Keratinocyte (primary cell): ENCODE measurements at regions not wholly inside any gene's neighbourhood (a gene's known extent, or its start where the extent isn't known, plus 50 kb on each side); places are given as distances from the start of the nearest gene placed in this dataset.

Experiments used
- DNase-seq: peaks from one replicate; pipeline ENCODE4 v3.0.0-alpha.2; 2011; ENCODE audit warnings: low read depth, missing footprints, low spot score
- FAIRE-seq: peaks from 2 replicates; lab custom pipeline; 2011; peaks lifted over from hg19 to GRCh38; lab: Jason Lieb, UNC
- H2AFZ ChIP-seq: 2 replicates; pipeline ENCODE4 v1.6.0; 2012; ENCODE audit warnings: low read length, control low read depth, inconsistent platforms; ENCODE audit not compliant: control insufficient read depth
- H3K27ac ChIP-seq: 2 replicates; pipeline ENCODE4 v1.5.1; 2011; ENCODE audit warnings: low read length; ENCODE audit not compliant: control insufficient read depth, insufficient read depth
- H3K27me3 ChIP-seq: 3 replicates; pipeline ENCODE4 v1.6.0; 2011; ENCODE audit warnings: low read length; ENCODE audit not compliant: control insufficient read depth, insufficient read depth; ENCODE audit errors: extremely low read depth
- H3K36me3 ChIP-seq, 2 experiments: 2 replicates in 1 of 2; 3 replicates in 1 of 2; pipeline ENCODE4 v1.5.1; 2011; ENCODE audit warnings: low read length in 2 of 2, mild to moderate bottlenecking in 1 of 2; ENCODE audit not compliant: control insufficient read depth in 2 of 2, insufficient read depth in 2 of 2; ENCODE audit errors: extremely low read depth in 1 of 2
- H3K4me1 ChIP-seq: 3 replicates; pipeline ENCODE4 v1.5.1; 2011; ENCODE audit warnings: low read length; ENCODE audit not compliant: control insufficient read depth, insufficient read depth; ENCODE audit errors: extremely low read depth
- H3K4me2 ChIP-seq: 3 replicates; pipeline ENCODE4 v1.6.0; 2011; ENCODE audit warnings: low read depth, low read length; ENCODE audit not compliant: control insufficient read depth, insufficient read depth; ENCODE audit errors: extremely low read depth
- H3K4me3 ChIP-seq, 3 experiments: fragments of 200-600 bp in 1 of 3; sonication (generic) in 1 of 3; 2 replicates in 2 of 3; 3 replicates in 1 of 3; pipeline ENCODE4 v1.5.1; 2011 to 2016; ENCODE audit warnings: low read length in 3 of 3, mild to moderate bottlenecking in 3 of 3, control low read depth in 2 of 3, inconsistent platforms in 1 of 3, low read depth in 1 of 3, mixed read lengths in 1 of 3, mixed run types in 1 of 3, moderate library complexity in 1 of 3; ENCODE audit not compliant: control insufficient read depth in 2 of 3, insufficient read depth in 2 of 3; ENCODE audit errors: extremely low read depth in 1 of 3
- H3K79me2 ChIP-seq: 2 replicates; pipeline ENCODE4 v1.6.0; 2012; ENCODE audit warnings: low read length; ENCODE audit not compliant: control insufficient read depth, insufficient read depth
- H3K9ac ChIP-seq: 3 replicates; pipeline ENCODE4 v1.6.0; 2011; ENCODE audit warnings: low read length; ENCODE audit not compliant: control insufficient read depth, insufficient read depth; ENCODE audit errors: extremely low read depth
- H3K9me1 ChIP-seq: 3 replicates; pipeline ENCODE4 v1.6.0; 2011; ENCODE audit warnings: low read length; ENCODE audit not compliant: control insufficient read depth, insufficient read depth; ENCODE audit errors: extremely low read depth
- H3K9me3 ChIP-seq: 2 replicates; pipeline ENCODE4 v1.5.1; 2012; ENCODE audit warnings: low read depth, low read length; ENCODE audit not compliant: control insufficient read depth
- H4K20me1 ChIP-seq: 3 replicates; pipeline ENCODE4 v1.6.0; 2011; ENCODE audit warnings: low read length; ENCODE audit not compliant: control insufficient read depth, insufficient read depth; ENCODE audit errors: extremely low read depth
- EZH2 ChIP-seq: IDR thresholded peaks from one replicate; pipeline ENCODE4 v1.6.1; 2012; ENCODE audit warnings: inconsistent platforms, mild to moderate bottlenecking, low read length, moderate library complexity
- dilution Hi-C: fragments of 300-500 bp; cut with MboI; formaldehyde crosslinking; loops from one replicate; pipeline ENCODE4 v1.7.0; 2020; ENCODE audit warnings: low sequenced_read_pairs; ENCODE audit not compliant: extremely low pct_ligation_motif_present
- TF ChIP-seq, protein P1 (sequence below), 3 experiments: IDR thresholded peaks in 1 of 3; conservative IDR thresholded peaks in 1 of 3; optimal IDR thresholded peaks in 1 of 3; 2 replicates in 2 of 3; 3 replicates in 1 of 3; pipeline versions ENCODE3 to v1.5.1; 2011; ENCODE audit warnings: low read length in 3 of 3, mild to moderate bottlenecking in 3 of 3, moderate library complexity in 2 of 3, control low read depth in 1 of 3, inconsistent platforms in 1 of 3; ENCODE audit not compliant: insufficient read depth in 2 of 3; ENCODE audit errors: extremely low read depth in 1 of 3

DNA sequence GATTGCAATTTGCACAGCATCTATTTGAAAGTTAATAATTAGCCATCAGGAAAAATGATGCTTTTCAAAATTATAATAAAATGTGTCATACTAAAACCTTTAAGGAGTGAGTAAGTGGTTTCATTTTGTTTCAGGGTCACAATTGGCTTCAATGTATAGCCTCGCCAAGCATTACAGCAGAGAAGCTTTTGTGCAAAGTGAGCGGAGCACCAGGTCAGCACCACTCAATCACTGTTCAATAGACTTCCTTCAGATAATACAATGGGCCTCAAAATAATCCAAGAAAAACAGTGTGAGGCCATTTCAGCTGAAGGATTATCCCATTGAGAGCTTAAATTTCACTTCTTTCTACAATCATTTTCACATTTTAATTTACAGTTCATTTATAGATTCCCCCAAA, 409.2 kb upstream of the SLIT2 start:
- H3K27ac ChIP-seq, result no peak overlapping the region
- no peak for TF ChIP-seq EZH2
- TF ChIP-seq, protein P1, sequence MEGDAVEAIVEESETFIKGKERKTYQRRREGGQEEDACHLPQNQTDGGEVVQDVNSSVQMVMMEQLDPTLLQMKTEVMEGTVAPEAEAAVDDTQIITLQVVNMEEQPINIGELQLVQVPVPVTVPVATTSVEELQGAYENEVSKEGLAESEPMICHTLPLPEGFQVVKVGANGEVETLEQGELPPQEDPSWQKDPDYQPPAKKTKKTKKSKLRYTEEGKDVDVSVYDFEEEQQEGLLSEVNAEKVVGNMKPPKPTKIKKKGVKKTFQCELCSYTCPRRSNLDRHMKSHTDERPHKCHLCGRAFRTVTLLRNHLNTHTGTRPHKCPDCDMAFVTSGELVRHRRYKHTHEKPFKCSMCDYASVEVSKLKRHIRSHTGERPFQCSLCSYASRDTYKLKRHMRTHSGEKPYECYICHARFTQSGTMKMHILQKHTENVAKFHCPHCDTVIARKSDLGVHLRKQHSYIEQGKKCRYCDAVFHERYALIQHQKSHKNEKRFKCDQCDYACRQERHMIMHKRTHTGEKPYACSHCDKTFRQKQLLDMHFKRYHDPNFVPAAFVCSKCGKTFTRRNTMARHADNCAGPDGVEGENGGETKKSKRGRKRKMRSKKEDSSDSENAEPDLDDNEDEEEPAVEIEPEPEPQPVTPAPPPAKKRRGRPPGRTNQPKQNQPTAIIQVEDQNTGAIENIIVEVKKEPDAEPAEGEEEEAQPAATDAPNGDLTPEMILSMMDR (optimal IDR thresholded peaks at IDR 0.05 in 1 of 3, IDR thresholded peaks at IDR 0.05 in 1 of 3, conservative IDR thresholded peaks at IDR 0.05 in 1 of 3; ENCODE audit: extremely low read depth in 1 of 3, insufficient read depth in 2 of 3, low read length in 3 of 3), result no peak
- no peaks in the 10 kb centered on the region for H3K4me1 ChIP-seq
- FAIRE-seq (no peak), DNase-seq (no peak)
- H3K9ac ChIP-seq, result no peak overlapping the region
- no peak overlapping the region for H3K4me3 ChIP-seq
- no peaks in the 10 kb centered on the region for H3K27me3 ChIP-seq
- no peaks in the 10 kb centered on the region for H3K79me2 ChIP-seq
- dilution Hi-C loops, result no loop called here
- no peak overlapping the region for H3K4me2 ChIP-seq
- no peaks in the 10 kb centered on the region for H3K9me1 ChIP-seq
- H3K9me3 ChIP-seq, result no peaks in the 10 kb centered on the region
- H2AFZ ChIP-seq, result no peak overlapping the region
- no peaks in the 10 kb centered on the region for H3K36me3 ChIP-seq
- no peaks in the 10 kb centered on the region for H4K20me1 ChIP-seq

- no peak overlapping the region for H3K4me3 ChIP-seq
- FAIRE-seq, result no peak
- no peak overlapping the region for H3K9ac ChIP-seq
- no peaks in the 10 kb centered on the region for H4K20me1 ChIP-seq
- H3K36me3 ChIP-seq, result no peaks in the 10 kb centered on the region
- dilution Hi-C loops, result no loop called here
- H3K9me1 ChIP-seq, result no peaks in the 10 kb centered on the region
- H2AFZ ChIP-seq, result no peak overlapping the region
- no peaks in the 10 kb centered on the region for H3K9me3 ChIP-seq
- H3K79me2 ChIP-seq, result no peaks in the 10 kb centered on the region
- TF ChIP-seq, protein P1 (optimal IDR thresholded peaks at IDR 0.05 in 1 of 3, IDR thresholded peaks at IDR 0.05 in 1 of 3, conservative IDR thresholded peaks at IDR 0.05 in 1 of 3; ENCODE audit: extremely low read depth in 1 of 3, insufficient read depth in 2 of 3, low read length in 3 of 3), result no peak
- TF ChIP-seq EZH2, result no peak
- no peaks in the 10 kb centered on the region for H3K4me1 ChIP-seq
- no peak for DNase-seq
- no peak overlapping the region for H3K27ac ChIP-seq
- no peaks in the 10 kb centered on the region for H3K27me3 ChIP-seq
- no peak overlapping the region for H3K4me2 ChIP-seq
Measured at GRCh38 chr4:19838858-19839257, 412.8 kb upstream of the SLIT2 start.
